DMS114 treated with DMSO at 0.1 percent for 48 hours (cell line): ENCODE measurements at regions not wholly inside any gene's neighbourhood (a gene's known extent, or its start where the extent isn't known, plus 50 kb on each side); places are given as distances from the start of the nearest gene placed in this dataset.

Experiments used
- DNase-seq: peaks from one replicate; lab custom pipeline; 2025; ENCODE audit not compliant: unreplicated experiment; lab: John Stamatoyannopoulos, UW

DNA sequence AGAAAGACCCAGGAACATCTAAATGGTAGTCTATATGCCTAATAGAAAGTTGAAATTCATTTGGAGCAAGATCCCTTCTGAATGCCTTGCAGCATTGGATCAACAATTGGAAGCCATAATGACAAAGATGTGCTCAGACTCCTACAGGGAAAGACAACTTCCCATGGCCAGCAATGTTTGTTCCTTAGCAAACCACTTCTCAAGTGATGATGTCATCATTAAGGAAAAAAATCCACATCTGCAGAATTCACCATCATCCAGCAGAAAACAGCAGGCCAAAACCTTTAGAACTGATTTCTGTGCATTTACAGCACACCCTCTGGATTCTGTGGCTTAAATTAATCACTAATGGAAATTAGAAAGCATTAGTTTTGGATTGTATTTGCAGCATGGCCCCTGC is 82.4 kb upstream of the ZIC3 start:
- no peak for DNase-seq

GRCh38 chrX:137482136-137482535 is 83.8 kb upstream of the ZIC3 start:
- DNase-seq: no peak

GRCh38 chrX:137479386-137479785 is 86.5 kb upstream of the ZIC3 start:
- DNase-seq: no peak

DNA sequence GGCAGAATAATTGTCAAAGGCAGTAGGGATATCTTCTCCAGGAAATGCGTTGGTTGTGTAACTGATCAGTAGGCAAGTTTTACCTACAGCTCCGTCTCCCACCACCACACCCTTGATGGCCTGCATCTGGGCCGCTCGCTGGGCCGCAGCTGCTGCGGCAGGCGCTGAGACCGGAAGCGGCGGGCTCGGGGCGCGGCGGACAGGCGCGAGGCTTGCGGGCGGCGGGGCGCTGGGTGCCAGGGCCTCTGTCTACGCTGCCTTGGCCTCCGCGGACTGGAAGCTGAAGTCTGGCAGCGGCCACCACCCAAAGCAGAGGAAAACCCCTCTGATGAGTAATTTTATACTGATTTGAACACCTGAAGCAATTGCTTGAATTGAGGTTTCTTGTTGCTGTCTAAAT is 124.2 kb upstream of the ZIC3 start:
- DNase-seq: no peak

DNA sequence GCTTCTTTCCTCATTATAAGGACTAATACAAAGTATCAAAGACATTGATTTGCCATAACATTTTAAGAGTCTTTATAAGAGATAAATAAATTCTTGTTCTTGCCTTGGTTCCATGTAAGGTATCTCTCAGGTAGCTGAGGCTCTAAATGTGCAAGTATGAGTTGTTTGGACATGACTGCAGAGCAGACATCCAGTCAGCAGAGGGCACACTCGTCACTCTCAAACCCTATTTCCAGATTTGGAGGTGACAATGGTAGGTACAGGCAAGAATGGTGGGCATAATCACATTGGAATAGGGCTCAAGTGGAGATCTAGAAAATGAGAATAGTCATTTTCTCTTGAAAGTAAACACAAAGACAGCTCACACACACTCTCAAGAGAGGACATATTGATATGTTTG is 133.3 kb upstream of the ZIC3 start:
- DNase-seq: no peak

DNA sequence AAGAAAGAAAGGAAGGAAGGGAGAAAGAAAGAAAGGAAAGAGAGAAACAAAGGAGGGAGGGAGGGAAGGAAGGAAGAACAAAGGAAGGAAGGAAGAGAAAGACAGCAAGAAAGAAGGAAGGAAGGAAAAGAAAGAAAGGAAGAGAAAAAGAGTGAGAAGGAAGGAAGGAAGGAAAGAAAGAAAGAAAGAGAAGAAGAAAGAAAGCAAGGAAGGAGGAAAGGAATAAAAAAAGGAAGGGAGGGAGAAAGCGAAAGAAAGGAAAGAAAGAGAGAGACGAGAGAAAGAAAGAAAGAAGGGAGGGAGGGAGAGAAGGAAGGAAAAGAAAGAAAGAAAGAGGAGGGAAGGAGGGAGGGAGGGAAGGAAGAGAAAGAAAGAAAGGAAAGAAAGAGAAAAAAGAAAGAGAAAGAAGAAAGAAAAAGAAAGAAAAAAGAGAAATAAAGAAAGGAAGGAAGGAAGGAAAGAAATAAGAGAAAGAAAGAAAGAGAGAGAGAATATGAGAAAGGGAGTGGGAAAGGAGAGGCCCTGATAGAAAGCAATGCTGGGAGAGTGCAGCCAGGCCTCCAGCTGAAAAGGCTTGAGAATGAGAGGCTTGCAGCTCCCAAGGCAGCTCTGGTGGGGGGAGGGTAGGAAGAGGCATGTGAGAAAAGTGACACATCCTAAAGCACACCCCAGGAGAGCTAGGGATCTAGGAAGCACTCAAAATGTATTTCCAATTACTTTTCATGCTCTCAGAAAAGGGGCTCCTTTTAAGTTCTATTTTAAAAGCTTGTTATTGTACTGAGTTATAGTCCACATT is 134.0 kb upstream of the ZIC3 start:
- DNase-seq: no peak

GRCh38 chrX:137430984-137431475 is 134.9 kb upstream of the ZIC3 start:
- DNase-seq: no peak

DNA sequence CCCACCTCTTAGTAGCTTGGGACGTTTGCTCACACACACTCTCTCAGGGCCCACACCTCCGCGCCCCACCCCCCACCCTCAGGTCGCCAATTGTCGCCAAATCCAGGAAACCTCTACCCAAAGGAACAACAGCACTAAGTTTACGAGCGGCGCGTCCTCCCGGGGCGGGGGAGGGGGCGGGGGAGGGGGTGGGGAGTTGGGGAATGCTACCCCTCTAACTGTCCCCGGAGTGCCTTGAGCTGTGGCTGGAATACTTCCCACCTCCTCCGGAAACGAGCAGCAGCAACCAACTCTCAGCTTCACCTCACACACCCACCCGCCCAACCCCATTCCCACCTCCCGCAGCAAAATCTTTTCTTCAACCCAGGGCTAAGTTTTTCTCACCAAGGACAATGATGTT is 135.6 kb upstream of the ZIC3 start:
- DNase-seq: no peak

GRCh38 chrX:137428766-137429591 is 136.9 kb upstream of the ZIC3 start:
- no peak for DNase-seq

- no peak for DNase-seq
Observed at GRCh38 chrX:137428221-137428661, 137.7 kb upstream of the ZIC3 start.

- DNase-seq: no peak
Observed at GRCh38 chrX:137427816-137428215, 138.1 kb upstream of the ZIC3 start.

DNA sequence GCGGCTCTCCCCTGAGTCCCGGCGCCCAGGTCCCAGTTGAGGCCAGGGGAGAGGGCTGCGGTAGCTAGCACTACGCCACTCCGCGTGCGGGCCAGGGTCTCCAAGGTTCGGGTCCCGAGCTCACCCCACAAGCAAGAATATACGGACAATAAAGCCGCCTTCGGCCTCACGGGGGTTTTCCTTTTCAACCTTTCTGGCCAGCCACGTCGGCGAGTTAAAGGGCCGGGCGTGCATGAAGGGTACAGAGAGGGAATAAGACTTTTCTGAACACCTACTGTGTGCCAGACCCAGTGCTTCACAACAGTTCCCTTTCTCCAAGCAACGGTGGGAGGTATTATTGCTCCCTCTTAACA is 138.5 kb upstream of the ZIC3 start:
- DNase-seq: no peak

DNA sequence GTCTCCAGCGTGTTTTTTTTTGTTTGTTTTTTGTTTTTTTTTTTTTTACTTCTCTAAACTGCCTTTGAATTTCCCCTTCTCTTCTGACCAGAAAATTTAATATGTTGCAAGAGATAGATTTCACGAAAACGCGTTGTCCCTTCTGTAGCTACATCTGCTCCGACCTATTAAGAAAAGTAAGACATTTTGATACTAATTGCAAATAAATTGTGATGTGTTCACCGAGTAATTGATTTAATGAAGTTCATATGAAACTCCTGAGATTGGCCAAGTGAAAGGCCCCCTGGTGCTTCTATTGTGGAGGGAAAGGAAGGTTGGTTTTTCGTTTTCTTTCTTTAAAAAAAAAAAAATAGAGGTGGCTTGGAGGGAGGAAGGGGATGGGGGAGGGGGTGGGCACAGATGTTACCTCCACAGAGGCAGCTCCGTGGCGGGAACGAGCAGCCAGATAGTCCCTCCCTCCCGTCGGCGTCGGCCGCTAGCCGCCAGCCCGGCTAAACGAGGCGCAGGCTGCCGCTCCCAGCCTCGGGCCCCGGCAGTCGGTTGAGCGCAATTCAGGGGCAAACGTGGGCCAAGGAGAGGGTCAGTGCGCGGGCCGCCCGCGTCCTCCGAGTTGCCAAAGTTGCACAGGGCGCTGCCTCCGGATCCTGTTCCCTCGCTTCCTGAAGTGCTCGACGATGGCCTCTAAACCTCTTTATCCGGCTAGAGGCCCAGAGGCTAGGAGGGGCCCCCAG is 139.1 kb upstream of the ZIC3 start:
- no peak for DNase-seq

DNA sequence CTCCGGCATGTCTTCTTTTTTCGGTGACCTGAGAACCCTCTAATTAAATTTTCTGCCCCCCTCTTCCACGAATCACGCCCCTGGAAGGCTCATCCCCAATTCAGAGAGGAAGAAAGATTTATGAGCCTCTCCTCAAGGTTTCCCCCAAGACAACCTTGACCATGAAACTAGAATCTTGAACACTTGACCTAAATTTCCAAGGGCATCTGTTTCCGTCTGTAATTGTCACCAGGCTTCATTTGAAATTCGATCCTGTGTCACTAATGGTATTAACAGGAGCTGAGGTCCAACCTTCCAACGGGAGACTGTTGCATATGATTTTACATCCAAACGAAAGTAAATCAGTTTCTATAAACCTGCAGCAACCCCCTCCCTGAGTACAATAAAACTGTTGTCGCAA is 139.9 kb upstream of the ZIC3 start:
- DNase-seq: no peak

DNA sequence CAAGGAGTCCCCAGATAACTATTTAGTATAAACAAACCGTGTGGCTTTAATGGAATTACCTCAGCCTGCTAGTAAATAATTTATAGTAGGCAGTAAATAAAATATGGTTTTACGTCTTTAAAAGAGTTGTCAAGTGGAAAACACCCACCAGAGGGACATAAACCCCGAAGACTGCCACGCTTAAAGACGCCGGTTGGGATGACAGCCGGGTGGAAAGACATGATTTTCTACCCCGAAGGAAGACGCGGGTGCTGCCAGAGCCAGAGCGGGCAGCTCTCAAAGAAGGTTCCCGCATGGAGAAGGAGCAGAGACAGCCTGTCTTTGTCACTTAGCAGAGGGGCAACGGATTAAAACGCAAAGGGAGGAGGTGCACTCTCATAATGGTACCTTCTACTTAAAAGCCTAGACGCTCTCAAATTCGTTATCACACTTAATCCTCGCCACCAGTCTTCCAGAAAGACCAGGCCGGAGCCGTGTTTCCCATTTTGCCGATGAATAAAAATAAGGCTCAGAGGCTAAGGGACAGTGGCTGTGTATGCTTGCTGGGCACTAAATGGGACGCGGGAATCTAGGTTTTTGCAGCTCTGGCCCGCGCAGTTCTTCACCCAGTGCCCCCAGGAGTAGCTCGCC is 140.5 kb upstream of the ZIC3 start:
- DNase-seq: no peak

- no peak for DNase-seq
Observed at GRCh38 chrX:137424679-137425078, 141.2 kb upstream of the ZIC3 start.

DNA sequence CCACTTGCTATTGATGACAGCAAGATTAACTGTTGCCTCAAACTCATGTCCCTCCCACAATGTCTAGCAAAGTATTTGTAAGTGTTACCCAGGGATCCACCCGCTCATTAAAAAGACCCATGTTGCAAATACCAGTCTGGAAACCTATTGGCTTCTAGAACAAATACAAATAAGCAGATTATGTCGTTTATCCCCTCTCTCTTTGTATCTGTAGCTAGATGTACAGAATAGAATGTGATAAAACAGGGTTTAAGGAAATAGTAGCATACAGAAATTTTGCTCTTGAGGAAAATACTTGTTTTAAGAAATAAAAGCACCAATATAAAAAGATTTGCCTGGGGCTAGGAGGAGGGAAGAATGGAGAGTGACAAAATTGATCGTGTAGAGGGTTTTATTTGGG is 142.7 kb upstream of the ZIC3 start:
- no peak for DNase-seq

- no peak for DNase-seq
Observed at GRCh38 chrX:137418086-137418485, 147.8 kb upstream of the ZIC3 start.

DNA sequence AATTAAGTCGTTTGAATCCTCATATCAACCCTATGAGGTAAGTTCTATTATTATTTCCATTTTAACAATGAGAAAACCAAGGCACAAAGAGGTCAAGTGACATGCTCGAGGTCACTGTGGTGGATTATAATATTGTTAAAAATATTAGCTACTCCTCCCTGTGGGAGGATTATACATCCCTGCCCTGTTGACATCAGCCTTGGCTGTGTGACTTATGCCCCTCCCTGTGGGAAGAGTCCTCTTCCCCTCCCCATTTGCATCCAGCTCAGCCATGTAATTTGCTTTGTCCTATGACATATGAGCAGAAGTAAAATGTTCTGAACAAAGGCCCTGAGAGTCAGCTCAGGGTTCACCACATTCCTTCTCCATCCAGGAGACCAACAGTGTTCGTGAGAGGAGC is 152.7 kb upstream of the ZIC3 start:
- DNase-seq: no peak

- no peak for DNase-seq
Observed at GRCh38 chrX:137405449-137406140, 160.3 kb upstream of the ZIC3 start.

GRCh38 chrX:137401092-137401491 is 164.8 kb upstream of the ZIC3 start:
- DNase-seq: no peak
